HCT116 (cell line): ENCODE measurements at regions not wholly inside any gene's neighbourhood (a gene's known extent, or its start where the extent isn't known, plus 50 kb on each side); places are given as distances from the start of the nearest gene placed in this dataset.
"Not testable (repeated sequence)": the region's sequence is repeated elsewhere in the genome, so short reads cannot be mapped to it uniquely, and the experiment has no call there.

Source experiments
- CEBPB ChIP-seq: IDR thresholded peaks from 2 replicates; pipeline ENCODE4 v1.6.1; 2012; ENCODE audit warnings: low read depth
- EGR1 ChIP-seq: IDR thresholded peaks from 2 replicates; pipeline ENCODE4 v1.6.1; 2012; ENCODE audit warnings: low read depth
- EZH2 ChIP-seq: fragments of 200-600 bp; sonication (generic); IDR thresholded peaks from 2 replicates; pipeline ENCODE4 v1.6.1; 2017; ENCODE audit warnings: antibody characterized with exemption, mixed run types
- EZH2phosphoT487 ChIP-seq: fragments of 200-600 bp; IDR thresholded peaks from 2 replicates; pipeline ENCODE4 v1.6.1; 2018; ENCODE audit warnings: antibody characterized with exemption, borderline replicate concordance
- POLR2A ChIP-seq: IDR thresholded peaks from 2 replicates; pipeline ENCODE4 v1.7.0; 2011; ENCODE audit warnings: borderline replicate concordance; ENCODE audit not compliant: insufficient read depth, insufficient read length; ENCODE audit errors: extremely low read depth
- ZFX ChIP-seq: fragments of 450-650 bp; IDR thresholded peaks from 2 replicates; pipeline ENCODE4 v1.6.1; 2017
- TF ChIP-seq, protein P1 (sequence below), 3 experiments: fragments of 200-600 bp in 1 of 3; sonication (generic) in 1 of 3; IDR thresholded peaks in 2 of 3; conservative IDR thresholded peaks in 1 of 3; 2 replicates each; pipeline ENCODE4 v1.5.1; 2012 to 2017; ENCODE audit warnings: low read depth in 2 of 3, low read length in 2 of 3, antibody characterized with exemption in 1 of 3, borderline replicate concordance in 1 of 3, control low read depth in 1 of 3, mild to moderate bottlenecking in 1 of 3, mixed read lengths in 1 of 3, mixed run types in 1 of 3, moderate library complexity in 1 of 3; ENCODE audit not compliant: insufficient read depth in 1 of 3

DNA sequence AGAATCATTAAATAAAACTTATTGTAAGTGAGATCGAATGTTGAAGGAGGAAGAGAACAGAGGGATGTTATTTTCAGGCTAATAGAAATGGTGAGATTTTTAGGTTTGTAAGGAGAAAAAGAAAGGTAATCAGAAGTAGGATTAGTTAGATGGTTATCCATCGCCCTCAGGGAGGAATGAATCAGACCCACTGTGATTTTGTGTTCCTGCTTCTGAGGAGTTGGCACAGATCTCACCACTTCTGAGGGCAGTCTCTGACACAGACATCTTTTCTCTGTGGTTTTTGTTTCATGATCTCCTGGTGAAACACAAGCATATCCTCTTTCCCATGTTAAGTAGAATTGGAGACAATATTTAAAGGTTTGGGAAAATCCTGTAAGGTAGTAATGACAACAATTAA, 1083.2 kb upstream of the AMELY start:
- TF ChIP-seq, protein P1, sequence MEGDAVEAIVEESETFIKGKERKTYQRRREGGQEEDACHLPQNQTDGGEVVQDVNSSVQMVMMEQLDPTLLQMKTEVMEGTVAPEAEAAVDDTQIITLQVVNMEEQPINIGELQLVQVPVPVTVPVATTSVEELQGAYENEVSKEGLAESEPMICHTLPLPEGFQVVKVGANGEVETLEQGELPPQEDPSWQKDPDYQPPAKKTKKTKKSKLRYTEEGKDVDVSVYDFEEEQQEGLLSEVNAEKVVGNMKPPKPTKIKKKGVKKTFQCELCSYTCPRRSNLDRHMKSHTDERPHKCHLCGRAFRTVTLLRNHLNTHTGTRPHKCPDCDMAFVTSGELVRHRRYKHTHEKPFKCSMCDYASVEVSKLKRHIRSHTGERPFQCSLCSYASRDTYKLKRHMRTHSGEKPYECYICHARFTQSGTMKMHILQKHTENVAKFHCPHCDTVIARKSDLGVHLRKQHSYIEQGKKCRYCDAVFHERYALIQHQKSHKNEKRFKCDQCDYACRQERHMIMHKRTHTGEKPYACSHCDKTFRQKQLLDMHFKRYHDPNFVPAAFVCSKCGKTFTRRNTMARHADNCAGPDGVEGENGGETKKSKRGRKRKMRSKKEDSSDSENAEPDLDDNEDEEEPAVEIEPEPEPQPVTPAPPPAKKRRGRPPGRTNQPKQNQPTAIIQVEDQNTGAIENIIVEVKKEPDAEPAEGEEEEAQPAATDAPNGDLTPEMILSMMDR (IDR thresholded peaks at IDR 0.05 in 2 of 3, conservative IDR thresholded peaks at IDR 0.05 in 1 of 3; ENCODE audit: borderline replicate concordance in 1 of 3, insufficient read depth in 1 of 3, low read depth in 2 of 3, low read length in 2 of 3): not testable (repeated sequence)
- not testable (repeated sequence) for TF ChIP-seq EZH2phosphoT487, EZH2, POLR2A, CEBPB, EGR1, ZFX
